ENCODE measurements at regions not wholly inside any gene's neighbourhood (a gene's known extent, or its start where the extent isn't known, plus 50 kb on each side); places are given as distances from the start of the nearest gene placed in this dataset.

- Histone ChIP-seq H3K36me3 (ENCODE audit: control insufficient read depth, insufficient read depth, low read length) (no peaks in the 10 kb centered on the region), H3K27ac (ENCODE audit: low read length) (no peak overlapping the region), H3K4me3 (ENCODE audit: low read length) (no peak overlapping the region), H3K27me3 (ENCODE audit: control insufficient read depth, insufficient read depth, low read length) (no peaks in the 10 kb centered on the region), H3K4me1 (ENCODE audit: control insufficient read depth, insufficient read depth, low read length) (no peaks in the 10 kb centered on the region), H3K9me3 (ENCODE audit: control insufficient read depth, insufficient read depth, low read length) (no peaks in the 10 kb centered on the region)
- 78% methylated on average over 3 of the region's 3 CpGs for WGBS (ENCODE audit: insufficient coverage)
- ATAC-seq (no peak), DNase-seq (no peak)
- no peaks in the 10 kb centered on the region for H3K9me3 Mint-ChIP-seq
- intact Hi-C loops (cut with micrococcal nuclease): no loop called here
- no peak overlapping the region for H3K4me3 Mint-ChIP-seq
- H3K27me3 Mint-ChIP-seq (ENCODE audit: low read depth in 2 of 2): peaks cover 9% of the 10 kb centered on the region in 2 donors
- H3K4me1 Mint-ChIP-seq: no peaks in the 10 kb centered on the region
- no peak overlapping the region for H3K27ac Mint-ChIP-seq
- H3K36me3 Mint-ChIP-seq: no peaks in the 10 kb centered on the region
- no peak for TF ChIP-seq CTCF (IDR thresholded peaks at IDR 0.05)
Measured at GRCh38 chr11:116481126-116481675, 291.6 kb downstream of the BUD13 start.

DNA sequence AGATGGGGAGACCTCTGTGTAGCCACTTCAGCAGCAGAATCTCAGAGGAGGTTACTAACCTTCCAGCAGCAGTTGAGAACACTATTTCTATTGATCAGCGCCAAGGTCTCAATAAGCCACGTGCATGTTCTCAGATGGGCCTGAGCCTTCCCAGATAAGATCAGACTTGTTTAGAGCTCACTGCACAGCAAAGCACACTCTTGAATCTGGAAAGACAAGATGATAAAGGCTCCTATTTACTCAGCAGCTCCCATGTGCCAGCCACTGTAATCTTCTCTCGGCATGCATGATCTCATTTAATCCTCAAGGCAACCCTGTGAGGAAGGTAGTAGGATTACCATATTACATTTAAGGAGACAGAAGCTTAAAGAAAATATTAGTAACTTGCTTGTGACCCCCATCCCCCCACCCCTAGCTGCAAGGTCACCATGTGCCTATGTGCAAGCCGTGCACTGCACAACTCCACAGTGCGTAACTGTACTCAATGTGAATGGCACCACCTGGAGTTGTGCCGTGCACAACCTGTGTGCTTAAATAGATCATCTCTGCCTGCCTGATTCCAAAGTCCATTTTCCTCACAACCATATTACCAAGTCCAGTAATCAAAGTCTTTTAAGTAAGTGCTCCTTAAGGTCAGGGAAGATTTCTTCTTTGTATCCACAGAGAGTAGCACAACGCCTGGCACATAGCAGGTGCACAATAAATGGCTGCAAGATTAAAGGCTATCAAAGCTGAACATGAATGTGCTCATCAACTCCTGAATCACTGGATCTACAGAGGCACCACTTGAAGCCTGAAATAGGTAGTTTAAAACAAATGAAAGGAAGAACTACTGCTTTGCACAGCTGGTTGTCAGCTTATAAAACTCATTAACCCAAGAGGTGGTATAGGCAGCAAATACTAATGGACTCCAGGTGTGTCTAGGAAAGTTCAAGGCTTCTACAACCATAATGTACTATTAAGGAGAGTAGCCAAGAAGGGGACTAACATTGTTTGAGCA is 293.8 kb downstream of the BUD13 start:
- Histone ChIP-seq H3K9me3 (ENCODE audit: control insufficient read depth, insufficient read depth, low read length) (no peaks in the 10 kb centered on the region), H3K27me3 (ENCODE audit: control insufficient read depth, insufficient read depth, low read length) (no peaks in the 10 kb centered on the region), H3K4me3 (ENCODE audit: low read length) (no peak overlapping the region), H3K36me3 (ENCODE audit: control insufficient read depth, insufficient read depth, low read length) (no peaks in the 10 kb centered on the region), H3K4me1 (ENCODE audit: control insufficient read depth, insufficient read depth, low read length) (no peaks in the 10 kb centered on the region), H3K27ac (ENCODE audit: low read length) (no peak overlapping the region)
- 89% methylated on average over 6 of the region's 7 CpGs for WGBS (ENCODE audit: insufficient coverage)
- ATAC-seq (no peak), DNase-seq (no peak)
- Mint-ChIP-seq H3K4me3 (no peak overlapping the region), H3K4me1 (no peaks in the 10 kb centered on the region), H3K36me3 (no peaks in the 10 kb centered on the region), H3K27ac (no peak overlapping the region), H3K27me3 (ENCODE audit: low read depth in 2 of 2) (peaks cover 0 to 6% of the 10 kb centered on the region in 2 donors), H3K9me3 (no peaks in the 10 kb centered on the region)
- intact Hi-C loops (cut with micrococcal nuclease): no loop called here
- no peak for TF ChIP-seq CTCF (IDR thresholded peaks at IDR 0.05)

DNA sequence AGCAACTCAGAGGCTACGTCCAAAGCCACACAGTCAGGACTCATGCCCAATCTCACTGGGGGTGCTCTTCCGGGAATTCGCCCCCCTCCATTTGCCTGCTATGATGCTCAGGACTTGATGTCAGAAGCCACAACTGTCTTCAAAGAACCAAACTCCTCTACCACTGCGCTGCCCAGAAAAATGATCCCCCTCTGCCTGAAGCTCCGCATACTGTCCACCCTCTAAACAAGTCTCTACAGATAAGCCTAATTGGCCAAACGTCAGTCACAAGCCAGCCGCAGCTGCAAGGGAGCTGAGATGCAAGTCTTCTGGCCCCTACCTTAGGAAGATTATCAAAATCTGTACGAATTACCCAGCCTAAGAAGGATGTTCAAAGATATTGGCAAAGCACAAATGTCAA is 294.6 kb downstream of the BUD13 start:
- Mint-ChIP-seq H3K27ac (no peak overlapping the region), H3K9me3 (no peaks in the 10 kb centered on the region), H3K4me3 (no peak overlapping the region), H3K27me3 (ENCODE audit: low read depth in 2 of 2) (peaks cover 0 to 9% of the 10 kb centered on the region in 2 donors), H3K36me3 (no peaks in the 10 kb centered on the region), H3K4me1 (no peaks in the 10 kb centered on the region)
- ATAC-seq: no peak
- Histone ChIP-seq H3K27me3 (ENCODE audit: control insufficient read depth, insufficient read depth, low read length) (no peaks in the 10 kb centered on the region), H3K36me3 (ENCODE audit: control insufficient read depth, insufficient read depth, low read length) (no peaks in the 10 kb centered on the region), H3K4me3 (ENCODE audit: low read length) (no peak overlapping the region), H3K9me3 (ENCODE audit: control insufficient read depth, insufficient read depth, low read length) (no peaks in the 10 kb centered on the region), H3K4me1 (ENCODE audit: control insufficient read depth, insufficient read depth, low read length) (no peaks in the 10 kb centered on the region), H3K27ac (ENCODE audit: low read length) (no peak overlapping the region)
- no peak for TF ChIP-seq CTCF (IDR thresholded peaks at IDR 0.05)
- WGBS (ENCODE audit: insufficient coverage): 77% methylated on average over 8 of the region's 8 CpGs
- intact Hi-C loops (cut with micrococcal nuclease): no loop called here
- no peak for DNase-seq
